ENCODE measurements at regions not wholly inside any gene's neighbourhood (a gene's known extent, or its start where the extent isn't known, plus 50 kb on each side); places are given as distances from the start of the nearest gene placed in this dataset.

DNA sequence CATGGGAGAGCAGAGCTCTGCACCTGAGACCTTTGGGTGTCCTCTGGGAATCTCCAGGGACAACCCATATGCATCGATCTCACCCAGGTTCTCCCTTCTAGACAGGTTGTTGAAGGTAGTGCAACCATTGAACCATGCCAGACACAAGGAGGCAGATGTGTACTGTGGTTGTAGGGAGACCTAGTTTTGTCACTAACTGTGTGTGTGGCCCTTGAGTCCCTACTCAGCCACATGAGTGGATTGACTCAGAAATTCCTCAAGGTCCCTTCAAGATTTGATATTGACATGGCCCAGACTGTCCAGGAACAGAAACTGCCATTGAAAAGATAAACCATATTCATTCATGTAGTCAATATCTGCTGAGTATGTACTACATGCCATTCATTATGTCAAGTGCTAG is 396.4 kb upstream of the CCL2 start:
- DNase-seq (ENCODE audit: low read depth), result peak; percentile 5
- TF ChIP-seq, protein P1, sequence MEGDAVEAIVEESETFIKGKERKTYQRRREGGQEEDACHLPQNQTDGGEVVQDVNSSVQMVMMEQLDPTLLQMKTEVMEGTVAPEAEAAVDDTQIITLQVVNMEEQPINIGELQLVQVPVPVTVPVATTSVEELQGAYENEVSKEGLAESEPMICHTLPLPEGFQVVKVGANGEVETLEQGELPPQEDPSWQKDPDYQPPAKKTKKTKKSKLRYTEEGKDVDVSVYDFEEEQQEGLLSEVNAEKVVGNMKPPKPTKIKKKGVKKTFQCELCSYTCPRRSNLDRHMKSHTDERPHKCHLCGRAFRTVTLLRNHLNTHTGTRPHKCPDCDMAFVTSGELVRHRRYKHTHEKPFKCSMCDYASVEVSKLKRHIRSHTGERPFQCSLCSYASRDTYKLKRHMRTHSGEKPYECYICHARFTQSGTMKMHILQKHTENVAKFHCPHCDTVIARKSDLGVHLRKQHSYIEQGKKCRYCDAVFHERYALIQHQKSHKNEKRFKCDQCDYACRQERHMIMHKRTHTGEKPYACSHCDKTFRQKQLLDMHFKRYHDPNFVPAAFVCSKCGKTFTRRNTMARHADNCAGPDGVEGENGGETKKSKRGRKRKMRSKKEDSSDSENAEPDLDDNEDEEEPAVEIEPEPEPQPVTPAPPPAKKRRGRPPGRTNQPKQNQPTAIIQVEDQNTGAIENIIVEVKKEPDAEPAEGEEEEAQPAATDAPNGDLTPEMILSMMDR (IDR thresholded peaks at IDR 0.05; ENCODE audit: insufficient read depth, low read depth, low read length, missing control alignments), result no peak
- H3K4me3 ChIP-seq (ENCODE audit: low read depth, low read length), result no peak overlapping the region

DNA sequence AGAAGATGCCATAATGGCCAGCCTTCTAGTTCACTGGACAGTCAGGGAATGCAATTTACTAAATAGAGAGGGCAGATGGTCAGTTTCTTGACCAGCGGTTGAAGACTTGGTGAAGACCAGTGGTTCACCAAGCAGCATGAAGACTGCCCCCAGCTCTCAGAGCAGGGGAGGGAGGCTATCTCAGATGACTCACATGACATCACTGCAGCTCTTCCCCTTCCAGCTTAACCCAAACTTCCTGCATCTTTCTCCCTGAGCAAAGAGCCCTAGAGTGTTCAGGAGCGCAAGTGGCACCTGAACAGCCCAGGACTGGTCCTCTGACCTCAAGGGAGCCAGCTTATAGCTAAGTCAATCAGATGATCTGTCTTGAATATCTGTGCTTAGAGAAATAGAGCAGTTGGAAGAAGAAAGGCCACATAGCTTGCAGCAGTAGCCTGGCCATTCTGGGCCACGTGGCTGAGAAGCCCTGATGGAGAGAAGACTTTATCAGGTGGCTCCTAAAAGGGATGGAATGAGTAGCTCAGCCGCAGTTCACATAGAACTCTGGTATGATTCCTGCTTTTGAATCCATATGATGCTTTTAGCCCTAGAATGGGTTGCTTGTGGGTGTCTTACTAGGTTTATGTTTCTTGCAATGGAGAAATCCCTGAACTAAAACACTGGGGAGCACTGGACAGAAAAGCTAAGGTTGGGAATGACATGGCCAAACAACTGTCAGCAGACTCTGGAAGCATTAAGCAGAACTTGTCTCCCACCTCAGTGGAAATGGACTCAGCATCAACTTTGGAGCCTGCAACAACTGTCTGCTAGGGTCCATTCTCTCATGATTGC is 392.1 kb upstream of the CCL2 start:
- no peak for DNase-seq (ENCODE audit: low read depth)
- no peak overlapping the region for H3K4me3 ChIP-seq (ENCODE audit: low read depth, low read length)

DNA sequence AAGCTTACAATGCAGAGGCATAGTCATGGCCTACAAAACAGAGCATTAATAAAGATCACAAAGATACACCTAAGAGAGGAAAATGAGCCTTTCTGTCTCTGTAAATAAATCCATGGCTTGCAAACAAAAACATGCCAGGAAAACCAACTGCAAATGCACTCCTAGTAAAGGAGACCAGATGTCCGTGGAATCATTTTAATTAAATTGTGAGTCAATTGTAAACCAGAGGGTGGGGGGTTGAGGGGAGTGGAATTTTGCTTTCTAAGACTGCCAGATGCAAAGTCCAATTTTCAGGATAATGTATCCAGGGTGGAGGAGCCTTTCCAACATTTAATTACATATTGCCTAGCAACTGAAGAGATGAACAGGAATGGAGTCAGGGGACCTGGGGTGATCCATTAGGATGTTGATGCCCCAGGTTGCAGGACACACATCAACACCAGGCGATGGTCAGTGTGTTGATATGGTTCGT is 390.3 kb upstream of the CCL2 start:
- DNase-seq (ENCODE audit: low read depth), result no peak
- no peak overlapping the region for H3K4me3 ChIP-seq (ENCODE audit: low read depth, low read length)
- TF ChIP-seq, protein P1 (IDR thresholded peaks at IDR 0.05; ENCODE audit: insufficient read depth, low read depth, low read length, missing control alignments), result no peak

More for the DNA sequence above, 392.1 kb upstream of the CCL2 start:
- TF ChIP-seq, protein P1 (IDR thresholded peaks at IDR 0.05; ENCODE audit: insufficient read depth, low read depth, low read length, missing control alignments), result no peak

DNA sequence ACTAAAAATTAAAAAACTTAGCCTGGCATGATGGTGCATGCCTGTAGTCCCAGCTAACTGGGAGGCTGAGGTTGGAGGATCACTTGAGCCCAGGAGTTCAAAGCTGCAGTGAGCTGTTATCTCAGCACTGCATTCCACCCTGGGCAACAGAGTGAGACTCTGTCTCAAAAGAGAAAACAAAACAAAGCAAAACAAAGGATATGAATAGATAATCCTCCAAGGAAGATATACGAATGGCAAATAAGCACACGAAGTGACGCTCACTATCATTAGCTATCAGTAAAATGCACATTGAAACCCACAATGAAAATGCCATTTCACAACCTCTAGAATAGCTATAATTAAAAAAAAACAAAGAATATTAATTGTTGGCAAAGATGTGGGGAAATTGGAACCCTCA is 386.2 kb upstream of the CCL2 start:
- DNase-seq (ENCODE audit: low read depth), result no peak
- TF ChIP-seq, protein P1 (IDR thresholded peaks at IDR 0.05; ENCODE audit: insufficient read depth, low read depth, low read length, missing control alignments), result no peak
- H3K4me3 ChIP-seq (ENCODE audit: low read depth, low read length), result no peak overlapping the region

DNA sequence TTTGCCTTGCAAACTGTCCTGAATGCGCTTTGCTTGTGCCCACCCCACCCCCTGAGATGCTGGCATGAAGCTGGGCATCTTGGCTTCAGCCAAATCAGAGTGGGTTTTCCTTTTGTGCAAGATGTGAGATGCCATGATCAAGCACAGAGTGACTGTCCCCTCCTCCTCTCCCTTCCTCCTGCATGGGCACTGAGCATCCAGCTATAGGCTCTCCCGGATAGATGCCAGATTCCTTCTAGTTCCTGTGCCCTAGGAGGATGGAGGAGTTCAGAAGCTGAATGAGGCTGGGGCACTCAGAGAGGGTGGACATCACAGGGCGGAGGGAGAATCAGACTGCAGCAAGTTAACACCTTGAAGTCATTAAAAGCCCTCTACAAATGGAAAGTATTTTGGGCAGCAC is 384.1 kb upstream of the CCL2 start:
- DNase-seq (ENCODE audit: low read depth), result no peak
- TF ChIP-seq, protein P1 (IDR thresholded peaks at IDR 0.05; ENCODE audit: insufficient read depth, low read depth, low read length, missing control alignments), result no peak
- no peak overlapping the region for H3K4me3 ChIP-seq (ENCODE audit: low read depth, low read length)

DNA sequence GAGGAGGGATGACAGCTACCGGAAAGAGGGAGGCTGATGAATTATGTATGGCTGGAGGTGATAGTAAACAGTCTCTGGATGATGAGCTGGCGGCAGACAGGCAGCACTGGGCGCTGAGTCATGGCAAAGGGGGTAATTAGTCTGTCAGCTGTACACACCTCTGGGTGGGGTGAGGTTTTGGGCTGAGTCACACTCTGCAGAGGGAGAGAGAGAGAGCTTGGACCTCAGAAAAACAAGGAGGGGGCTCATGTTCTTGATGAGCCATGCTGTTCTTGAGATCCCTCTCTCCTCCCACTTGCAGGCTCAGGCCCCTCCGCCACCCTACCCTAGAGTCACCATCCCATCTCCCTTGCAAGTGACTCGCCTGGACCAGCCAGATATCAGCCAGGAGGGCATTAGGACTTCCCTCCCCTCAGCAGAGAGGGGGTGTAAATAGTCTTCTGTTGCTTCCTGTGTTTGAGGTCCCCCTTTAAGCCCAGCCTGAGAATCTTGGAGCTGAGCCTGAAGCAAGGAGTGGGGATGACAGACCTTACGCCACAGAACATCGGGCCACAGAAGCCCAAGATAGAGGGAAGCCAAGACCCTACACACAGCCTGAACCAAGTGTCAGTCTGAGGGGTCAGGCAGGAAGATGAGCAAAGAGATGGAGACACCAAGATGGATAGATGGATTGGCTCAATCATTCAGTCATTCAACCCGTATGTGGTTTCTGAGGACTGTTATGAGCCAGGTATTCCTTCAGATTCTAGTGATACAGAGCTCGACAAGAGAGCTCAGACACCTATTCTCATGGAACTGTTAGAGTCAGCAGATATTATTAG is 383.2 kb upstream of the CCL2 start:
- no peak overlapping the region for H3K4me3 ChIP-seq (ENCODE audit: low read depth, low read length)
- DNase-seq (ENCODE audit: low read depth), result no peak
- TF ChIP-seq, protein P1 (IDR thresholded peaks at IDR 0.05; ENCODE audit: insufficient read depth, low read depth, low read length, missing control alignments), result no peak

All from GM12865 (cell line).